GM21423 (cell line): ENCODE measurements at regions not wholly inside any gene's neighbourhood (a gene's known extent, or its start where the extent isn't known, plus 50 kb on each side); places are given as distances from the start of the nearest gene placed in this dataset.

ENCODE experiments used
- ATAC-seq: cut with Tn5 transposase; IDR thresholded peaks from one replicate; pipeline ENCODE4 v1.9.1; 2021; ENCODE audit warnings: mild to moderate bottlenecking, moderate library complexity; ENCODE audit not compliant: unreplicated experiment

- ATAC-seq, result no peak
These were observed 386.3 kb downstream of the MRPS30 start for GRCh38 chr5:45195026-45195425.
